Cardiac muscle cell (in vitro differentiated cells and primary cell): ENCODE measurements at regions not wholly inside any gene's neighbourhood (a gene's known extent, or its start where the extent isn't known, plus 50 kb on each side); places are given as distances from the start of the nearest gene placed in this dataset.

Experiments used
- DNase-seq, 2 donors: peaks; one replicate each; pipeline versions ENCODE4 v3.0.0 to v3.0.0-alpha.2; 2010 to 2017; ENCODE audit warnings: low read depth in 1 of 2, low spot score in 1 of 2
- H3K27ac ChIP-seq: fragments of 200-600 bp; sonication (generic); 2 replicates; pipeline ENCODE4 v1.5.1; 2016
- H3K27me3 ChIP-seq: fragments of 200-600 bp; sonication (generic); 2 replicates; pipeline ENCODE4 v1.6.0; 2016; ENCODE audit warnings: control low read depth
- H3K36me3 ChIP-seq: fragments of 200-600 bp; sonication (generic); 2 replicates; pipeline ENCODE4 v1.5.1; 2016; ENCODE audit warnings: control low read depth
- H3K4me1 ChIP-seq: fragments of 200-600 bp; sonication (generic); 2 replicates; pipeline ENCODE4 v1.8.1; 2017; ENCODE audit warnings: low read depth, mild to moderate bottlenecking, mixed run types
- H3K4me3 ChIP-seq: fragments of 200-600 bp; sonication (generic); 2 replicates; pipeline ENCODE4 v1.5.1; 2016; ENCODE audit warnings: mild to moderate bottlenecking
- H3K9me3 ChIP-seq: fragments of 200-600 bp; sonication (generic); 2 replicates; pipeline ENCODE4 v1.5.1; 2017; ENCODE audit warnings: low read depth, mild to moderate bottlenecking, control low read depth
- CTCF ChIP-seq: IDR thresholded peaks from 2 replicates; pipeline ENCODE4 v1.5.1; 2012; ENCODE audit warnings: low read depth, mild to moderate bottlenecking, low read length

GRCh38 chr2:4745056-4745991, 946.9 kb upstream of the SOX11 start:
- DNase-seq = peak in 1 of 2 donors; percentile 11
- H3K27ac ChIP-seq = no peak overlapping the region
- TF ChIP-seq CTCF = no peak

GRCh38 chr2:4753721-4754120, 938.5 kb upstream of the SOX11 start:
- TF ChIP-seq CTCF = no peak
- Histone ChIP-seq H3K4me3 (no peak overlapping the region), H3K27me3 (no peaks in the 10 kb centered on the region), H3K27ac (no peak overlapping the region), H3K36me3 (no peaks in the 10 kb centered on the region), H3K4me1 (no peaks in the 10 kb centered on the region), H3K9me3 (no peaks in the 10 kb centered on the region)
- DNase-seq = no peak

More at GRCh38 chr2:4745056-4745991, 946.9 kb upstream of the SOX11 start:
- no peaks in the 10 kb centered on the region for H3K9me3 ChIP-seq
- H3K36me3 ChIP-seq = no peaks in the 10 kb centered on the region
- no peaks in the 10 kb centered on the region for H3K27me3 ChIP-seq
- H3K4me1 ChIP-seq = no peaks in the 10 kb centered on the region
- no peak overlapping the region for H3K4me3 ChIP-seq

- peak in 1 of 2 donors; percentile 78 for DNase-seq
- Histone ChIP-seq H3K36me3 (no peaks in the 10 kb centered on the region), H3K4me3 (no peak overlapping the region), H3K27me3 (no peaks in the 10 kb centered on the region), H3K9me3 (no peaks in the 10 kb centered on the region), H3K27ac (no peak overlapping the region), H3K4me1 (peaks cover 13% of the 10 kb centered on the region)
- no peak for TF ChIP-seq CTCF
These were observed 929.2 kb upstream of the SOX11 start for GRCh38 chr2:4762951-4763376.

GRCh38 chr2:4765787-4766530, 926.2 kb upstream of the SOX11 start:
- Histone ChIP-seq H3K9me3 (no peaks in the 10 kb centered on the region), H3K27me3 (no peaks in the 10 kb centered on the region), H3K4me3 (no peak overlapping the region), H3K4me1 (peaks cover 13% of the 10 kb centered on the region), H3K27ac (no peak overlapping the region), H3K36me3 (no peaks in the 10 kb centered on the region)
- DNase-seq = no peak
- no peak for TF ChIP-seq CTCF

GRCh38 chr2:4775668-4776067, 916.5 kb upstream of the SOX11 start:
- Histone ChIP-seq H3K4me3 (no peak overlapping the region), H3K4me1 (peaks cover 18% of the 10 kb centered on the region), H3K27me3 (no peaks in the 10 kb centered on the region), H3K9me3 (no peaks in the 10 kb centered on the region), H3K27ac (peak overlapping the region; percentile 70), H3K36me3 (no peaks in the 10 kb centered on the region)
- DNase-seq = no peak
- no peak for TF ChIP-seq CTCF
